ENCODE measurements at regions not wholly inside any gene's neighbourhood (a gene's known extent, or its start where the extent isn't known, plus 50 kb on each side); places are given as distances from the start of the nearest gene placed in this dataset.

DNA sequence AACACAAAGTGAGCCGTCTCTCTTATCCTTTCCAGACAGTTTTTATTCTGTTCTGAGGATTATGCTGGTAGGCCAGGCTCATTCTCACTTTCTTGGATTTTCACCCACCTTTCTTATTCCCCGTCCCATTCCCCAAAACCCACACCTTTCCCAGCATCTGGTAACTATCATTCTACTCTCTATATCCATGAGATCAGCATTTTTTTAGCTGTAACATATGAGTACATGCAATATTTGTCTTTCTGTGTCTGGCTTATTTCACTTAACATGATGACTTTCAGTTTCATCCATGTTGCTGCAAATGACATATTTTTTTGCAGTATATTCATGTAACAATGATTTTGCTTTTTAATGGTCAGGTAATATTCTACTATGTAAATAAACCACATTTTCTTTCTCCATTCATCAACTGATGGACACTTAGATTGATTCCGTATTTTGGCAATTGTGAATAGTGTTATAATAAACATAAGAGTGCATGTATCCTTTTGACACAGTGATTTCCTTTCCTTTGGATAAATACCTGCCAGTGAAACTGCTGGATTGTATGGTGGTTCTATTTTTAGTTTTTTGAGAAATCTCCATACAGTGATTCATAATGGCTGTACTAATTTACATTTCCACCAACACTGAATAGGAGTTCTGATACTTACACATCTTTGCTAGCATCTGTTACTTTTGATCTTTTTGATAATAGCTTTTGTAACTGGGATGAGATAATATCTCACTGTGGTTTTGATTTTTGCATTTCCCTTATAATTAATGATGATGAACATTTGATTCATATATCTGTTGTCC lies 289.3 kb downstream of the RPRM start:
- DNase-seq: no peak

DNA sequence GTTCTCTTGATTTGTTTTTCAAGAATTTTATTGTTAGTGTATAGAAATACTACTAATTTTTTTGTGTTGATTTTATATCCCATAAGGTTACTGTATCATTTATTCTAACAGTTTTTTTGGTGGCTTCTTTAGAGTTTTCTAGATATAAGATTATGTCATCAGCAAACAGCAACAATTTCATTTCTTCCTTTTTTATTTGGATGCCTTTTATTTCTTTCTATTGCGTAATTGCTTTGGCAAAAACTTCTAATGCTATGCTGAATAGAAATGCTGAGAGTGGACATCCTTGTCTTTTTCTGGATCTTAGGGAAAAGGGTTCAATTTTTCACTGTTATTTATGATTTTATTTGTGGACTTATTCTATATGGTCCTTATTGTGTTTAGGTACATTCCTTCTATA lies 298.8 kb downstream of the RPRM start:
- DNase-seq: no peak

DNA sequence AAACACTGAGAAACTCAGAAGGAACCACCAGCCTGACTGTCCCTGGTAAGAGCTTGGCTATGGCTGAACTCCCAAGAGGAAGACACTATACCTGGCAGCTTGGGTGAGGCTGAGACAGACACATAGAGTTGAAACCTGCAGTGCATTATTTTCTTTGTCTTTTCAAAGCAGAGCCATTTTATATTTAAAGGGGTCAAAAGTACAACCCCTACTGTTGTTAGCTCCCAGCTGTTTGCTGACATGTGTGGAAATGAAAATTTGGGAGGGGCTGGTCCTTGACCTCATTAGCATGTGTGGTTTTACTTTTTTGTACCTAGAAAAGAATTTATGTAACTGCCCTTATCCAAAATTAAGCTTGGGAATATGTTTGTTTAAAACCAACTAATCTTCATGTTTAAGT lies 309.0 kb downstream of the RPRM start:
- no peak for DNase-seq

DNA sequence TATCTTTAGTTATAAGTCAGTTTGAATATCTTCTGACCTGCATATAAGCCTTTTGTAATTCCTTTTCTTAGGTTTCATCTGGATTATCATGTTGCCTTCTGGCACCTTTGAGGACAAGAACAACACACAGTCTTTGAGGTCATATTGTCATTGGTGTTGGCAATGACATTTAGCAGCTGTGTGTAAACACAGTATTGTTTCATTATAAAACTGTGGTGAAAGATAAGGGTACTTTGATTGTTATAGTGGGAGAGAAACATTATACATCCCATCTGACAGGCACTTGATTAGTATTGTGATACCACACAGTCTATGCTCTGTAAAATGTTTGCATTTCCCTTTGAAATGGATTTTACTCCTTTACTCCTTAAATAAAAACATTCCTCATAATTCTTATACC lies 313.5 kb downstream of the RPRM start:
- no peak for DNase-seq

DNA sequence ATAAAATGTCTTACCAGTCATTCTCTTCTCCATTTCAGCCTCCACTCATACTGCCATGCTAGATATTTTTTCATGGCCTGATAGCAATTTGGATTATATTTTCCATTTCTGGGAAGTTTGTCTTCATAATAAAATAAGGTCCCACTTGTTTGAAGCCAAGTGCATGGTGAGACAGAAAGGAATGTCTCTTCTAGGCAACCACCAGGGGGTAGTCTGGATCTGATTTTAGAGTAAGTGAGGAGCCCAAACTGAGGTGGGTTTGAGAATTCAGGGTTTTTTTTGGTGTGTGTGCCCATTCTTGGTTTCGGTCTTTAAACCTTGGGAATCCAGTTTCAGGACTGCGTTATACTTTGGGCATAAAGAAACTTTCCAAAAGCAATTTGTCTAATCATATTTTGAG lies 315.5 kb downstream of the RPRM start:
- no peak for DNase-seq

DNA sequence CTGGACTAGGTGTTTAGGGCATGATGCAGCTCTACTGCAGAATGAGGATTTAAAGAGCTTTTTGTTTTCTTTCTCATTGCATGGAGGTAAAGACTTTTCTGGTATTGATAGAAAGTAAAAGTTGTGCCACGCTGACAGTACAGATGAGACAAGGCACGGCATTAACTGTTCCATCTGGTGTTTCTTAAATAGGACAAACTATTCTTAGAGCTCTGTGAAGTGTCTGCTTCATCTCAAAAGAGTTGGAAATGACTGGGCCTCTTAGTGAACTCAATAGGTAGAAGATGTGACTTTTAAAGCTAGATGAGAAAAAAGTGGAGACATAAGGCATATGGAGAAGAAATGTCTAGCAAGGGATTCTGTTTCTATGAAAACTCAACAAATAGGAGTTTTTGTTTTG lies 321.8 kb downstream of the RPRM start:
- DNase-seq: no peak

DNA sequence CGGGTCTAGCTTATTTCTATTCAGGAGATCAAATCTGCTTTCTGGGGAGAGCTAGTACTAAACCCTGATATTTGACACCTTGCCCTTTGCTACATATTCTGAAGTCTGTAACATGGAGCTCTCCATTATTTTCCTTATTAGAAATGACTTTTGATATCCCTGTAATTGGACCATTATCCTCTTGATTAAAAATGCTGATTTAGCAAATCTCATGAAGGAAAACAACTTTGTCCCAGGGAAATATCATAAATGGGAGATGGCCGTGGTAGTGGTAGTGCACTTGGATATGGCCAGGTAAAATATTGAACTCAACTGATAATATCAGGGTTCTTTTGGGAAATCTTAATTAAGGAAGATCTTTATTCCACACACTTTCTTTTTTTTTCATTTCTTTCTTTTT lies 326.5 kb downstream of the RPRM start:
- no peak for DNase-seq

DNA sequence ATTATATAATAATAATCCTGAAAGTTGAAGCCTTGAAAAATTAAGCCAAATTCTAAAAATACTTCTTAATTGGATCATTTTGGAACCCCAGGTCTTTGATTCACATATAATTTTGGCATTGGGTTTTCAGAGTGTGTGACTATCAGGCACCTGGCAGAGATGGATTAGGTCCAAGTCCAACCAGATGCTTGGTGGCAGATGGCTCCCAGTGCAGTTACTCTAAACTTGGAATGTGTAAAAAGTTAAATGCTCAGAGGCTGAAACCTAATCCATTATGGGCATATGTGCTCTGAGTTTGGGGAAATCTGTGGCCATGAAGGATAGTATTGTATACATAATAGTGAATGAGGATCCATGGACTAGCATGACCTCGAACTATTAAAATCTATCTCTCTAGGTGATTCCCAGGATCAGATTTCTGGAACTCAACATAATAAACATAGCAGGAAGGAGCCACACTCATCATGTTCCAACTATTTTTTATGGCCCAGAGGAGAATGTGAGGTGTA lies 333.0 kb downstream of the RPRM start:
- DNase-seq: no peak

DNA sequence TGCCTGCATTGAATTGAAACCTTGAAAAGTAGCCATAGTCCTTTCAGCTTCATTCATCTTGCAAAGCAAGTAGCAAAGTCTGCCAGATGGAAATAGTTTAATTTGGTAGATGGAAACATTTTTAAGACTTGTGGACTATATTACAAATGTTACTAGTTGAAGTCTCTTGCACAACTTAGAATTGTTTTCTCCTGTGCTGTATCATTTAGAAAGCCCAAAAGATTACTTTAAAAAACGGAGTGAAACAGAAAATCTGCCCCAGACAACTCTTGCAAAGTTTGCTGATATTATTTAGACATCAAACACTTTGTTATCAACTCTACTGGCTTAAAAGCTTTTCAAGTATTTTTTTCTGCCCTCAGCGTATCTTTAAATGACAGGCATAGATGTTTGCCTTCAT lies 335.0 kb downstream of the RPRM start:
- no peak for DNase-seq

DNA sequence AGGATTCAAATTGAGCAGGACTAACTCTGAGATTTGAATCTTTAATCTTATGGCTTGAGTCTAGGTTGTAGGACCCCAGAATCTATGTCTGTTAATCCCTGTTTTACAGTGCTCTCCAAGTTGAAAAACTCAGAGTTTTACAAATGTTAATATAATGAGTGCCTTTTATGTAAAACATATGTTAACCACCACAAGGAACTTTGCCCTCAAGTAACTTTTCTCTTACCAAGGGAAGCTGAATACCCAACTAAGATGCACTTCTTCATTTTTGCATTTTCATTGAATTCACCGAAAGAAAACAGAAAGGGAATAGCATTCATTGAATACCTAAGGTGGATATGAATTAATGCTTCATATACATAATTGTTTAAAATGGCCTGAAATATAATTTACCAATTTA lies 338.1 kb downstream of the RPRM start:
- no peak for DNase-seq

DNA sequence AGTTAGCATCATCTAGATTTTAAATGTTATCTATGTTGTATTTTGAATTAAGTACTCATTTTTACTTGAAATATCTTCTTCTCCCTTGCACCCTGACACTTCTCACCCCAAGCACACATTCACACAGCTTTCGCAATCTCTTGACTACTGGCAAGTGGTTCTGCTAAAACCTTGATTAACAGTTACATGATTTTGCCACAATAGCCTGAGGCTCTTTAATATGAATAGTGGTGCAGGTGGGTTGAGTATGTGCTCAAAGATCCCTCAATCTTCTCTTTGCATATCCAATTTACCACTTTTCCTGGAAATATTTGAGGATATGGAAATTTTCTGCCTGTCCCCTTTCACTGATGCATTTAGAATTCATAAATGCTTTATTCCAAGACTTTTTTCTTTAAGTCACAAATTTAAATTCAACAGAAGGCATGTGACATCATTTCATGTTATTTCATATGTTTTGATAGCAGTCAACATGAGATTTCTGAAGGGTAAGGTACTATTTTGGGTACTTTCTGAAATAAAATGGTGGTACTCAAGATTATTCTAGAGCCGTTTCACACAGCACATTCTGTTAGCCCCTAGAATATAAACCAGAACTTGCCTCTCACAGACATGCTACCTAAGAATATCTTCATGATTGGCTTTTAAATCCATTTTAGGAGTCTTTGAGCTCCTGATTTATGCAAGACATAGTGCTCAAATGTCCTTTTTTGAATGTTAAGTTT lies 339.7 kb downstream of the RPRM start:
- no peak for DNase-seq

DNA sequence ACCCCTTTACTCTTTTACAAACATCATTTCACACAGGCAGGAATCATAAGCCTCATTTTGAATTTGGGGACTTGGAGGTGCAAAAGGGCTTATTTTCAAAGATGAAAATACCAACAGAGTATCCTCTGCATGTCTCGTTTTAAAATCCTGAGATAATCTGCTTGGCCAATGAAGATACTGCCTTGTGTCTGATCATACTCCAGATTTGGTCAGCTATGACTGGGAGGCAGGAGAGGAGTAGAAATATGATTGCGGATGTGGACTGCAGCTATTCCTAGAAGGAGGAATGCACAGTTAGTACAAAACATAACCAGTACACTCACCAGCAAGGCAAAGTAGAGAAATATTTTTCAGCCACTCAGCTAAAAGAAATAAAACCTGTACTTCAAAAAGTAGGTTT lies 342.3 kb downstream of the RPRM start:
- no peak for DNase-seq

DNA sequence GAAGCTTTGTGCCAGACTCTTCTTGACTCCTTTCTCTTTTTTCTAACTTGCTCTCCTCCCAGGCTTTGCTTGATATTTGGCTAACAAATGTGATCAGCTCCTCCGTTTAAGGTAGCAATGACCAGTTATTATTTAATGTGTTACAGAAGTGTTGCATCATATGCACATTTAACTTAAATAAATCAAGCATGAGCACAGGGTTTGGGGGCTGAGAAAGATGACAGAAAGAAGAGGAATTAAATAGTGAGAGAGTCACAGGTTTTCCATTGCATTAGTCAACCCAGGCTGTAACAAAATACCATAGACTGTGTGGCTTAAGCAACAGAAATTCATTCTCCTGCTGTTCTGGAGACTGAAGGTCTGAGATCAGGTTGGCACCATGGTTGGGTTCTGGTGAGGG lies 343.8 kb downstream of the RPRM start:
- DNase-seq: no peak

DNA sequence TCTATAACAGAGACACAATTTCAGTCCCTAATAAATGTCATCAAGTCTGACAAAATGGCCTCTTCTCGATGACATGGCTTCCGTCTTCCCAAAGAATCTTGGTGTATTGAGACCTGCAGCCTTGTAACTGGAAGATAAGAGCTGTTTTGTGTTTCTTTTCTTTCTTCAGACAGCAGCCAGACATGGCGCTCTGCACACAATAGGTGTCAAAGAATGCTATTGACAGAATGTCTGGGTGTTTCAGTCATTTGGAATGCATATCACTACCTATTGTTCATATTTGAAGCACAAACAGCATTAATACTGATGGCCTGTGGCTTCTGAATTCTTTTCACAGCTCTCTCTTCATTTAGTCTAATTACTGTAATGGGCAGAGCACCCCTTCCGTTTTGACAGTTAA lies 344.8 kb downstream of the RPRM start:
- no peak for DNase-seq

DNA sequence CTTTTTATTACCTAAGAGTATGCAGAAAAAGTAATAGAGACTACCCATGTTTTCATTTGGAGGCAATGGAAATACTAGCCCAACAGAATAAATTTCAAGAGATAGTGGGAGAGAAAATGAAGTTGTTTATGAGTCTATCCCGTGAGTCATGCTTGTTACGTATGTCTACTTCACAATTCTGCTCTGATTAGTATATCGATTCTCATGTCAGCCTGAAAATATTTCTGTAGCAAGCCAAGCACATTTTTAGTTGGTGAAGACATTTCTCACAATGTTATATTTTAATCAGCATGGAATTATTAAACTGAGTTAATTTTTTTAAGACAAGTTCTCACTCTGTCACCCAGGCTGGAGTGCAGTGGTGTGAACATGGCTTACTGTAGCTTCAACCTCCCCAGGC lies 346.1 kb downstream of the RPRM start:
- no peak for DNase-seq

DNA sequence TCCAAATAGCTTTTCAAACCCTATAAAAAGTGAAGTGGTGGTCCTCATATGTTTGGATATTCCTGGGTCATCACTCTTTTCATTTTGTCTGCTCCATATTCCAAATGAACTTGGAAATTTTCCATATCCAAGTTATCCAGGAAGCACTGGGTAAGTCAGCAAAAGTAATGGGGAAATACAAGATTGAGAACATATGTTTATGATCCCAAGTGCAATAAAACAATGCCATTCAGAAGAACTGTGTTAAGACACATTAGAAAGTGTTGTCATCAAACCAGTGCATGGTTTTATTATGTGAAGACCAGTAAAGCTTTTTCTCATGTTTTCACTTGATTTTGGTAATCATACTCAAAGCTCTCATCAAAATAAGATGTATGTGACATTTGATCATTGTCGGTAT lies 363.4 kb downstream of the RPRM start:
- DNase-seq: no peak

DNA sequence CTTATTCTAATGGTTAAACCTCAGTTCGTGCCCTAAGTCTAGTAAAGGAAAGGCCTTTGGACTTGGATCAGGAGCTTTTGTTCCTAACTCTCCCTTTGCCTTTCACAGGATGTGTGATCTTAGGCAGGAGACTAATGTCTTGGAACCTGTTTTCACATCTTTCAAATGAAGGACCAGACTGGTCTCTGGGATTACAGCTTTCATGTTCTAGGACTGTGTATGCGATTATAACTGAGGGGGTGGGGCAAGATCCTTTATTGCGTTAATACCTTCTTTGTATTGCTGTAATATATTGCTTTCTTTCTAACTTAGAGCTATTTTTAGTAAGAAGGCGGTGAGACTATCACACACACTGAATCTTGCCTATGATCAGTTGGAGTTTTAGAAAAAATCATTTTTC lies 368.1 kb downstream of the RPRM start:
- DNase-seq: no peak

DNA sequence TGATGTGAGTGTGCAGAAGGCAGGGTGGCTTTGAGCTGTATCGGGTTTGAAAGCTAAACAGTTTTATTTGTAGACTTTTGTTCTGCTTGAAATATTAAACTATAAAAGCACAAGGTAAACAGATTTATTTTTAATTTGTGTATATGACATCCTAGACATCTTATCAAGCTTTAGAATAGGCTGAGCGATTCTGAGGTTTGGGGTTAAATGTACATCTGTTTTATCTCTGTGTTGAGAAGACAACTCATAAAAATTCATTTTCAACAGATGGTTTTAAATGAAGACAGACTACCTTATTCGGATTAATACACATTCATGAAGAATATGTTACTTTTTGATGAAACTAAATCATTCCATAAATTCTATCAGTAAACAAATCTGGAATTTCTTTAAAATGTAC lies 368.8 kb downstream of the RPRM start:
- no peak for DNase-seq

DNA sequence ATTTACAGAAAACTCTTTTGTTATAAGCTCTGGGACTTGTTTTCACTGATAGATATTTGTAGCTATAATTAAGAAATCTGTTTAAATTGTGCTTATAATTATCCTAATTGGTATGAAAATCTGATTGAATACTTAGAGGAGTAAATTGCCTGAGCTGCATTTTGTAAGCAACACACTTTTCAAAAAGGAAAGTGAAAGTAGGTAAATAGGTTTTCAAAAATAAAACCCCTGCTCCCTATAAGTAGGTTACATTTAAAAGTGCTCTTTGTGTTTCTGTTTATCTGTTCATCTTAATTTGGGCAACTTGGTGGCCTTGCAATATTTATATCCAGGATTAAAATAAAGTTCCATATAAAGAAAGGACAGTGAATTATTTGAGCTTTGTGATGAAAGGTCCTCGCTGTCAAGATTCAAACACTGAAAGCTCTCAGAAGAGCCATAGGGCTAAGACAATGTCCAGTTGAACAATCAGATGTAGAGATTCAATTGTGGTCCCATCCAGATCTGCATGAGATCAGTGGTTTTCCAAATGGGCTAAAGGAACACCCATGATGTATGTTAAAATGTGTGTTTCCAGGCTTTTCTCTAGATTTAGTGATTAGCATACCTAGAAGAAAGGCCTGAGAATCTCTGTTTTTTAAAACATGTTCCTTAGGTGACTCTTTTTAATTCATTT lies 371.6 kb downstream of the RPRM start:
- no peak for DNase-seq

DNA sequence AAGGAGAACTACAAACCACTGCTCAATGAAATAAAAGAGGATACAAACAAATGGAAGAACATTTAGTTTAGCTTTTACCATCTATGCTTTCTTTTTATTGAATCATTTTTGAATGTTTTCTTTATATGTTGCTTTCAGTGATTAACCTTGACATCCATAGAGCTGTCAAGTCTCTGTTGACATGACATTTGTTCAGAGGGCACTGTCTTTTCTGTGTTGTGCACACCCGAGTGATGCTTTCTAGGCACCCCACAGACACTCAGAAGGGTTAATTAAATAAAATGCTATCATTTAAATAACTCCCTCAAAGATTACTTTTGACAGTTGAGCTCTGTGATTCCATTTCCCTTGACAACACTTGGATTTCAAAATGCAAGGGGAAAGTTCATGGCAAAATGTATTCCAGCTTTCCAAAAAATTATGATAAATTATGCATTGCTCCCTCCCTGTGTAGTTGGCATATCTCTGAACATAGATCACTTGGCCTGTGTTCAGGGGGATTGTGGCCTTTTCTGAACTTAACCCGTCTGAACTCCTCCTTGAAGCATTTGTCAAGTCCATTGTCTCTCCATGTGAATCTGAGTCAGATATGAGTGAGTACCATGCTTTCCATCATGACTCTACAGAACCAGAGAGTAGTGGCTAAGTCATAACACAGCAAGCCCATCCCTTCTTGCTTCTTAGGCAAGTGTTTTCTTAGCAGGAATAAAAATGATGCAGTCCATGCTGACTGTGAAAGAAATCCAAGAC lies 372.6 kb downstream of the RPRM start:
- DNase-seq: no peak

DNA sequence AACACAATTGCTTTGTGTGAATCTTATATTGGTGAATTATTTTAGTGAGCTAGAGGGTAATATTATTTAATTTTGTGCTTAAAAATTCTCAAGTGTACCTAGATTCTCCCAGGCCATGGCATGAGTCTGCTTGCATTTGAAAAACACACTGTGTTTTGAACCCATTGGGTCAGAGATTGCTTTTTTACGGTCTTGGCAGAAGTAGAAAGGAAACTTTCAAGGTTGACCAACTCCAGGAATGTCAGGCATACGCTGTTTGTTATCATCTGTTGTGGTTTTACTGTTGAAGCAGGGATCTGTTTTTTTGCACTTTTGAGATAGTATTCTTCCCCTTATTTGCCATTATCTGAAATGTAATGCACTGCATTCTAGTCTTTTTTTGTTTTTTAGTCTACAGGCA lies 377.4 kb downstream of the RPRM start:
- DNase-seq: no peak

DNA sequence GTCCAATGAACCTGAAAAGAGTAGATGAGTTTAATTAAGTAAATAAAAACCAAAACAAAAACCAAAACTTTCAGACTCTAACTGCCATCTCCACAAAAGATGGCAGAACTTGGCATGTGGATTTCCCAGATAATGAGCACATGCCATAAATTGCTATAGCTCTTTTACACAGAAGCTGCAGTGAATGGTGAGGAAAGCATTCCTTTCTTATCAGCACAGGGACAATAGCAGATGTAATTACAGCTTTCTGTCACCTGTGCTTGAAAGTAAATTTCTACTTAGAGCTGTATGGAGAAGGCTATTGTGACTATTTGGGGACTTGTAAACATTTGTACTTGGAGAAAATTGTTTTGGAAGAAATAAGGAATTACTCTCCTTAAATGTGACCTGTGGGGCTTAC lies 378.4 kb downstream of the RPRM start:
- no peak for DNase-seq

DNA sequence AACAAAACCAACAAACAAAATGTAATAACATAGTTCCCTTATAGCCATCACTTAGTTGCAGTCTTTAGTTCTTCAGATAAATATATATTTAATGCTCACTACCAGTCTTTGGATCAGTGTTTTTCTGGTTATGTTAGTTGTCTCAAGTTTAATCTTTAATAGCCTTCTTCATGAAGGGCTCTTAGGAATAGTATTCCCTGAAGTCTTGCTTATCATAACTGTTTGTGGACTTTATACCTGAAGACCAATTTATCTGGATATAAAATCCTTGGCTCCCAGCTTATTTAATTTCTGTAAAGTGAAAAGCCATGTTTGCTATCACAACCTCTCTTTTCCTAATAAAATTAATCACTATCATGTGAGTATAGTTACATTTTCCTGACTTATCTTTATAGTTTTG lies 379.7 kb downstream of the ARL6IP6 start:
- no peak for DNase-seq

All from stimulated activated CD4-positive, alpha-beta T cell treated with anti-CD3 and anti-CD28 coated beads, Interleukin-2, amount 100 ng/mL, for 48 hours (primary cell).